ENCODE measurements at regions not wholly inside any gene's neighbourhood (a gene's known extent, or its start where the extent isn't known, plus 50 kb on each side); places are given as distances from the start of the nearest gene placed in this dataset.

DNA sequence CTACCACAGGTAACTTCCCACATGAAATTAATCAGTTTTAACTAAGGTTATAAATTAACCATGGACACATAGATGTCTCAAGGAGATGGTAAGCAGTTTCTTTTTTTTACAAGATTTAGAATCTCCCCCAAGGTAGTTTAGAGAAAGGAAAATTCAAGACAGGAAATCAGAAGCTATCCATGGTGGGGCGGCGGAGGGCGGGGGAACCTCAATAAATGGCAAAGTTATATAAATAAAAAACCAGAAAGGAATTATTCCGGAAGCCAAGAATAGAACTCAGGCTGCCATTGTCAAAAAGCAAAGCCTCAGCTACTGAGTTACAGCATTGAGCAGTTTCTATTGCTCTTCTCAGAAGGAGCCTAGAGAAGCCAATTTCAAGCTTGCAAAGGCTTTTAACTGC lies 172.1 kb upstream of the SMAD3 start (continued):
- TF ChIP-seq SP2 (IDR thresholded peaks at IDR 0.05; ENCODE audit: low read length): no peak
- TF ChIP-seq, protein P1, sequence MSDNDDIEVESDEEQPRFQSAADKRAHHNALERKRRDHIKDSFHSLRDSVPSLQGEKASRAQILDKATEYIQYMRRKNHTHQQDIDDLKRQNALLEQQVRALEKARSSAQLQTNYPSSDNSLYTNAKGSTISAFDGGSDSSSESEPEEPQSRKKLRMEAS (IDR thresholded peaks at IDR 0.05): no peak
- TF ChIP-seq SUZ12 (IDR thresholded peaks at IDR 0.05; ENCODE audit: low read length): no peak
